ENCODE measurements at regions not wholly inside any gene's neighbourhood (a gene's known extent, or its start where the extent isn't known, plus 50 kb on each side); places are given as distances from the start of the nearest gene placed in this dataset.

DNA sequence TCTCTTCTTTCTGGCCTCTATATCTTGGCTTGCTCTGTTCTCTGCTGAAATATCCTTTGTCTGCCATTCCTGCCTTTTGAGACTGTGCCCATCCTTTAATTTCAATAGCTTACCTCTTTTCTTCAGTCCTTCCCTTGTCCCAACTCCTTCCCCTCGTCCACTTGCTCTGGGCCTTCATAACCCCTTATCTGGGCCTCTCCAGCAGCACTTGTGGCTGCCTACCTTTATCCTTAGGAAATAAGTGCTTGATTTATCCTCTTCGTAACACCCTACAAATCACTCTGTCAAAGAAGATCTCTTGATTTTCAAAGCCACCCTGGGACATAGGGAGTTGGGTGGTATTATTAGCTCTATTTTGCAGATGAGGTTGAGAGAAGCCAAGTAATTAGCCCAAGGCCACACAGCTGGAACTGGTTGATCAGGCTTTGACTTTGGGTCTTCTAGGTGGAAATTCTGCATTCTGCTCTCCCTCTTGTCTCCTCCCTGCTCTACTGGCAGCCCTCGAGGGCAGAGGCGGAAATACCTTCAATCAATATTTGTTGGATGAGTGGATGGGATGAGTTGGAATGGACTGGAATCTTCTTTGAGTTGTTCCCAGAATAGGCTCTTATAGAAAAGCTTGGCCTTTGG is 84.0 kb upstream of the TLE3 start:
- ATAC-seq, result no peak
- DNase-seq, result no peak

DNA sequence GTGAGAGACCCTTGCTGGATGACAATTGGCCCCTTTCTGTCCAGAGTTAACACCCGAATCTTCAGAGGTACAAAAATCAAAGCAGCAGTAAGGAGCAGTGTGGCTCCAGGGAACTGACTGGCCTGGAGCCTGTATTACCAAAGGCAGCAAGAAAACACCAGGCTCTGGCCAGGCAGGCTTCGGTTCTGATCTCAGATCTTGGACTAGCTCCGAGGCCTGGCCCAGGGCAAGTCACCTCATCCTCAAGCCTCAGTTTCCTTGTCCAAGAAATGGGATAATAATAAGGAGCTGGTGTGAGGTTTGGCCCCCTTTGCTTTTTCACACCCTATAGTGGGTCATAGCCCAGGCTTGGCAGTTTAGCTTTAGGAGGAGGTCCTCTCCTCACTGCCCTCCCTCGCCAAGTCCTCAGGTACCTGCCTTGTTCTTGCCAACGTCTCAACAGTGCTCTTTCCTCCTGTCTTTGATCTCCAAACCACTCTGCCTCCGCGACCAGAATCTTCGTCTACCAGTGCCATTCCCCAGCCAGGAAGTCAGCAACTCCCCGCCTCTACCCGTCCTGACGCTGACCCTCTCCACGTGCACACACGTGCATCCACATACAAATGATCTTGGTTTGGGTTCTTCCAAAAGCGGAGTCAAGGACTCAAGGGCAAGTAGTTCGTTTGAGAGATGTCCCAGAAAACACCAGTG is 82.6 kb upstream of the TLE3 start:
- ATAC-seq (no peak), DNase-seq (no peak)

DNA sequence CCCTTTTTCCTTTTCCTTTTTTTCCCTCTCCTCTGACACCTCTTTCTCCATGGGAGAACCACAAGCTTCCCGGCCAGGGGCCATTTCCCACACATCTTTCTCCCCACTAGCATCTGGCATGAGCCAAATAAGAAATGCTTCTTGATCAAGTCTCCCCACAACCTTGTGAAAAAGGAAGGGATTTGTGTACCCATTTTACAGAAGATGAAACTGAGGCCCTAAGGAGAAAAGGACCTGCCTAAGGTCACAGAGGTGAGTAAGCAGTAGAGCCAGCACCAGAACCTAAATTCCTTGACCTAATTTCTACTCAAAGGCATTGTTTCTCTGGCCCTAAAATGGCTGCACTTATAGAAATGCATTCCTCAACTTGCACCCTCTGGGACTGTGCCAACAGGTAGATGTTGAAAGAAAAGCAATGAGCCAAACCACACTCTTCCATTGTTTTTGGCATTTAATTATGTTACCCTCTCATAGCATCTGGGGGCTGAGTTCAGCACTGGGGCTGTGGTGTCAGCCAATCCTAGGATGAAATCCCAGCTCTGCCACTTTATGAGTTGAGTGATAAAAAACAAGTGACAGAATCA is 81.7 kb upstream of the TLE3 start:
- DNase-seq, result no peak

DNA sequence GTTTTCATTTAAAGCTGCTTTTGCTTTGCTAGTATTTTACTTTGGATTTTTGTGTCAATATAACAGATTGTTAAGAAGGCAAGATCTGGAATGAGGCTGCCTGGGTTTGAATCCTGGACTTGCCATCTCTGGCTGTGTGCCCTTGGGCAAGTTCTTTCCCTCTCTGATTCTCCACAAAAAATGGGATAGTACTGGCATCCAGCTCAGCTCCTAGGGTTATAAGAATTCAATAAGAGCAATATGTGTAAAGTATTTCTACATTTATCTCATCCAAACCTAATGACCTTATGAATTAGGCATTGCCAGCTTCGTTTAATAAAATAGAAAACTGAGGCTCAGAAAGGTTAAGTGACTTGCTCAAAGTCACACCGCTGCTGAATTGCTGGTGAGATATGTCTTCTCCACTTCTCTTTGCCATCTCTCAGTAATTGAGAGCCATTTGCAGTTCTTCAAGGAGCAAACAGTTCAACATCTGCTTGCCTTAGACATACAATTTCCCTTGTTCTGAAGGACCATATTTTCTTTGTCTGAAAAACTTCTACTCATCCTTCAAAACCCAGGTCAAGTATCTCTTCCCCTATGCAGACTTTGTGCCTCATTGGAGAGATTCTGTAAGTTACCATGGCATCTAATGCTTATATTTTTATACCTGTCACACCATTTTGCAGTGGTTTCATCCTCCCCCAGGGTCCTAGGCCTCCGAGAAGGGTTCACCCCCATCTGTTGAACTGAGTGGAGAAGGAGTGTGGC is 80.8 kb upstream of the TLE3 start:
- ATAC-seq (no peak), DNase-seq (no peak)

More for the DNA sequence above, 81.7 kb upstream of the TLE3 start:
- ATAC-seq, result no peak

DNA sequence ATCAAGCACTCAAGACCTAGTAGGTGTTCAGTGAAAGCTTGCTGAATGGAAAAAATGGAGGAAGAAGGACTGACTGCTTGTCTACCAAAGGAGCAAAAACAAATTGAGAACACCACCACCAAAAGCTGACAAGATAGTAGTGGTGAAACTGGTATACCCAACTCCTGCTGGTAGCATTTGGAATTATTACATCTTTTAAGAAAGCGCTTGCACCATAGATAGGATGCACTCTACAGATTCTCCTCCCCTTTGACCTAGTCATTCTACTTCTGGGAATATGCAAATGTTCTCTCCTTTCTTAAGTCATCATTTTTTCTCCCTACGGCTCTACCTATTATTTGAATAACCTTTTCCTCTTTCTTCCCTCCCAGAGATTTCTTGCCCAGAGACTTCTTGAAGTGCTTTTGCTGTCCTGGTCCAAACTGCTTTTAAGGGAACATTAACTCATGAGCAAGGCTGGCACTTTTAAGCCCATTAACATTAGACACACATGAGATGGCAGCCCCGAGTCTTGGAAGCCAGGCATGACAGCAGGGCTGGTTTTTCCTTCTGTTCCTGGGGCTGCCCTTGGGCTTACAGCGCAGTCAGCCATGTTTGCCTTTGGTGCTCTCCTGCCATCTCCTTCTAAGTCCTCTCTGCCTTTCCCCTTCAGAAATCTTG is 75.0 kb upstream of the TLE3 start:
- DNase-seq, result no peak
- no peak for ATAC-seq

DNA sequence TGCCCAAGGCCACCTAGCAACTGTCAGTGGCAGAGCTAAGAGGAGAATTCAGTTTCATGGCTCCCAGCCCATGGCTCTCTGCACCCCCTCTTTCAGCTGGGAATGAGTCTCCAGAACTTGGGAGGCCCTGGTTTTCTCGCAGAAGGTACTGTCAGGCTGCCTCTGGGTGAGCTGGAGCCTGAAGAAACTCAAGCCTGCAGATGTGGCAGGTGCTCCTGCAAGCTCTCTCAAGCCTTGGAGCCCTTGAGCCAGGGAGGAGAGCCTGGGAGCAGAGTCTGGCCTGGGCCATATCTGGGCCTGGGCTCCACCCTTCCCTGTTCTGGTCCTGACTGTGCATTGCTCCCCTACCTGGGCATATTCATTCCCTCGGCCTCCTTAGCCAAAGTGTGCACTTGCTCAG is 74.4 kb upstream of the TLE3 start:
- no peak for ATAC-seq

DNA sequence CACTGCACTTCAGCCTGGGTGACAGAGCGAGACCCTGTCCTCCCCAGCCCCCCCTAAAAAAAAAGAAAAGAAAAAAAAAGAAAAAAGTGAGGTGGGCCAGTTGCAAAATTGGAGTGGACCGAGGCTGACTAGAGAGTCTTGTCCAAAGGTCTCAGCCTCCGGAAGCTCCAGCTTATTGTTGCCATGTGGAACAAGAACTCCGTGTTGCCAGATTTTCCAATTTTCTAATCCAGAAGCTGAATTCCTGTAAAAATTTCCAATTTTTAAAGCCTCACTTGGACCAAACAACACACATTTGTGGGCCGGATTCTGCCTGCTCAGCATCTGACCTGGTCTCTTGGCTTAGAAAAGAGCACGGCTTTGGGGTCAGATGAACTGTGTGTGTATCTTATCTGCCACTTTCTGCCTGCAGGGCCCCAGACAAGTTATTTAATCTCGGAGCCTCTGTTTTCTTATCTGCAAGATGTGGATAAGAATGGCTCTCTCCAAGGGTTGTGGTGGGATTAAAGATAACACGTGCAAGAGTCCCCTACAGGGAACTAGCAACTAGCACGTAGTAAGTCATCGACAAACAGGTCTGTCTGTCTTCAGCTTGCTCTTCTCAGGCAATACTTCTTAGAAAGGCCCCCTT is 73.7 kb upstream of the TLE3 start:
- no peak for DNase-seq
- ATAC-seq, result no peak

More for the DNA sequence above, 74.4 kb upstream of the TLE3 start:
- DNase-seq, result no peak

DNA sequence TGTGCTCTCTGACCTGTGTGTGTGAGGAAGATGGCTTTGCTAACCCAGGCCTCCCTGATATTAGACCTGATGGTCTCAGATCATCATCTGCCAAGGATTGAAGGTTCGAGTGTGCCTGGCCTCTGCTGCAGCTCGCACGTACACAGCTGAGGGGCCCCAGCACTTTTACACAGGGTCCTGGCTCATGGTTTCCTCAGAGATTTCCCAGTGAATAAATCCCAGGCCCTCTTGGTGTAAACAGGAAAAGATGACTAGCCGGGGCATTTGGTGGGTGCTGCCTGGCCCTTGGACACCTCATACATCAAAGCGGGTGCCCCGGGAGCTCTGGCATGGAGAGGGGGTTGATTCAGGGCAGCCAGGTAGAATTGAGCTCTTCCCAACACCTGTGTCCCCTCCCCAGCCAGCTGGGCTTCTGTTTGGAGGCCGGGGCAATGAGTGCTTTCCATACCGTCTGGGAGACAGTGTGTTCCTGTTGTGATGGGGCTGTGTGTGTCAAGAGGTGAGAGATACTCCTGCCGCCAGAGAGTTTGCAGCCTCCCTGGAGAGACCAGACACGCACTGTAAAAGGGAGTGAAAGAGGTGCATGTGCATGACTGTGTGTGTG is 72.5 kb upstream of the TLE3 start:
- DNase-seq, result no peak
- ATAC-seq, result no peak

DNA sequence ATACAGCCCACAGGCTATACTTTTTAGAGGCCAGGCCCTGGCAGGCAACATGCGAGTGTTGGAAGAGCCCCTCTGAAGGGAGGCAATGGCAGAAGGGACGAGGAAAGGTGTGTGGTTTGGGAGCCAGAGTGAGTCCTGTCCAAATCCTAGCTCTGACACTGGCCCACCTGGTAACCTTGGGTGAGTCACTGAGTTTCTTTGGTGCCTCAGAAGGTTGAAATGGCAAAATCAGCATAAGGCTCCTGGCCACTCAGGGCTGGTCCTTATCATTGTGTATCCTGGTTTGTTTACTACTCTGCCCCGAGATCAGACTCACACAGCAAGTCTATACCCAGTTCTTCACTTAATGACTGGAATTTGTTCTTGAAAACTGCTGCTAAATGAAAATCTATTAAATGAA is 71.4 kb upstream of the TLE3 start:
- no peak for DNase-seq
- no peak for ATAC-seq

DNA sequence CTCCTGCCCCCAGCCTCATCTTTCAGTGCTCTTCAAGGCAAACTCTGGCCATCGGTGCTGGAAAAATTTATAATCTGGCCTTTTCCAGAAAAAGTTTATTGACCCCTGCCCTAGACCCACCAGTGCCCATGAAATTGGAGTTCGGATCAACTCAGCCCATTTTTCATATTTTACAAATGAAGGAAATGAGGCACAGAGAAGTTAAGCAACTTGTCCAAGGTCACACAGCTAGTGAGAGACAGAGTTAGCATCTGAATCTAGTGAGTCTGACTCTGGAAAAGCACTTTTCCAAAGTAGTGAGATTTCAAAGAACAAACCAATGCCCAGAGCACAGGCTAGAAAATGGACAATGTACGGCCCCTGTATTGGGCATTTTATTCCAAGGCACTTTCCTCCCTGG is 69.4 kb upstream of the TLE3 start:
- ATAC-seq (no peak), DNase-seq (no peak)

DNA sequence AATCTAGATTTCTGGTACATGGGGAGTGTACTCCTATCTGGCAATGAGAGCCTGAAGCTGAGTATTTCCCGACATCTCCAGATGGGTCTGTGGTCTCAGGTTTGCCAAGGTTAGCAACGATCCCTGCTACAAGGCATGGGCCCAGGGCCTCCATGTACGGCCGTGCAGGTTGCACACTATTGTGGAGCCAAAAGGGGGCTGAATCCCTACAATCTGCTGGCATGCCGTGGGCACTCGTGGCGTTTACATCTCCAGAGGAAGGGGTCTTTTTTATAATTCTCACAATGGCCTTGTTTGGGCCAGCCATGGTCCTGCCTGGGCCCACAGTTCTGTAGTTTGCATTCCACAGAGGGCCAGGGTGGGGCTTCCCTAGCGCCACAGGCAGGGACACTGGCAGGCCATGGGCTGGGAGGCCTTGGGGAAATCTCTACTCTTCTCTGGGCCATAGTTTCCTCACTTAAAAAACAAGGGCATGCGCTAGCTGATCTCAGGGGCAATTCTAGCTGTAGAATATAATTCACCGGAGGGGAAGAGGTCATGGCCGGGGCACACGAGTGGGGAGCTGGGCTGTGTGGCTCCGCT is 68.9 kb upstream of the TLE3 start:
- ATAC-seq (no peak), DNase-seq (no peak)

DNA sequence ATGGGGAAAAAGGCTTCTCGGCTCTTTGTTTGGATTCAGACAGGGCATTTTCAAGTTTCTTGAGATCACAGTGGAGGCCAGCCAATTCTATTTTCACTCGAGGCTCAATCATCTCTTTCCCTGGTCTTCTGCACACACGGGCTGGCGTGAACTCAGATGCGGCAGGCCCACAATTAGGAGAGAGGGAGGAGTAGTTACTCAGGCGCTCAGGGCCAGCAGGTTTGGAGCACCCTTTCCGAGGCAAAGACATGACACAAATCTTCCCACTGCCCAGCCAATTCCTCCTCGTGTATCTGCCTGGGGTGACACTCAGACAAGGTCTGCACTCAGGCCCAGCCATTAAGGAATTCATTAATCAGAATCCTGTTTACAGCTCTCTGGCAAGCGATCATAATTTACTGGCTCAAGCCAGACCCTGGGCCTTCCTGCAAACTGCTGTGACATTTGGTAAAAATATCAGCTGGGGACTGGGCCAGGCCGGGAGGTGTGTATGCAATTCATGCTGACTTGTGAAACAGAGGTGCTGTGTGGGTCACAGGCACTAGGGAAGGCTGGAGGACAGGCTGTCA is 68.1 kb upstream of the TLE3 start:
- no peak for ATAC-seq
- no peak for DNase-seq

DNA sequence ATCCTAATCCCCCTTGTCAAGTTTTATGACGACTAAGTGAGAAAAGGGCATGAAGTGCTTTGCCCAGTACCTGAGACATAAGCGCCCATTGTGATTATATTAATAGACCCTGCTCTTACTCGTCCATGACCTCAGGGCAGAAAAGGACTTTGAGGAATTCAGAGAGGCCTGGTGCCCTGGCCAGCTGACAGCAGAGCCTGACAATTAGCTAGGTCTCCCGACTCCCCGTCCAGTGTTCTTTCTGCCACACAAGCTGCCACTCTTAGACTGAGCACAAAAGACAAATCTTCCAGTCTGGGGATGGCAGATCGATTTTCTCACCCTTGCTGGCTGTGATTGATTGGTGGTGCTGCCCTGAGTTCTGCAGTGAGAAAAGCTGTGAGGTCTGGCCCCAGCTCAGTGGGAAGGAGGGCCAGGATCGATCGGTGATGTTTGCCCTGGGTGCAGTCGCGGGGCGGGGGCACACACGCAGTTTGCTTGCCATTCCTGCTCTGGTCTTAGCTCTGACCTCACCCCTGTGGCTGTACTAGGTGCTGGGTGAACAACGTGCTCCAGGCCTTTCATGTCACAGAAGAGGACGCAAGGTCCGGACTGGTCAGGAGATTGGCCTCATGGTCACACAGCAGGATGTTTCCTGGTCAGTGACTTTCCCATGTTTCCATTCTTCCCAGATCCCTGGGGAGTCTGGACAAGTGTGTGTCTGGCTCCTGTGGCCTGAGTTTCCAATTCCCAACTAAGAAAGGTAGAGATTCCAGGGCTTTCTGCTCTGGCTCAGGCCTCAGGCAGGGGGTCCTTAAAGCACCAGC is 67.4 kb upstream of the TLE3 start:
- no peak for DNase-seq
- no peak for ATAC-seq

DNA sequence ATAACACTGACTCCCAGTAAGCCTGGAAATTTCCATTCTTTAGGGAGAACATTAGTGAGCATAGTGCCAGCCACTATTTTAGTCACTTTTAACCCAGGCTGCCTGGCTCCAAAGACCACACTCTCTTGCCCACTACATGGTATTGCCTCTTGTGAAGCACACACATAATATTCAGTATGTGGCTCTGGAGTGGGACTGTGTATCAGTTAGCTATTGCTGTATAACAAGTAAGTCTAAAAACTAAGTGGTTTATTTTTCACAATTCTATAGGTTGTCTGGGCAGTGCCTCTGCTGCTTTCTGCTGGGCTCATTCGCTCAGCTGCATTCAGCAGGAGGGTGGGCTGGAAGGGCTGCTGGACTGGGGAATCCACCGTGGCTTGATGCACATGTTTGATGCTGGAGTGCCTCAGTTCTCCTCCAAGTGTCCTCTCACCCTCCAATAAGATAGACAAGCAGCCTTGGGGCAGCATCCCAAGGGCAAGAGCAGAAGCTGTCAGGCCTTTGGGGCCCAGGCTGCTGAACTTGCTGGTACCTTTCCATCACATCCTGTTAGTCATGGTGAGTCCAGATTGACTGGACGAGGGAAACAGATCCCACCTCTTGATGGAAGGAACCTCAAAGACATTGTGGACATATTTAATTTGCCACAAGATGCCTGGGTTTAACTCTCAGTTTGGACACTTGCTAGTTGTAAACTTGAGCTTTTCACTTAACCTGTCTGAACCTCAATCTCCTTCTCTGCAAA is 66.6 kb upstream of the TLE3 start:
- DNase-seq (no peak), ATAC-seq (no peak)

DNA sequence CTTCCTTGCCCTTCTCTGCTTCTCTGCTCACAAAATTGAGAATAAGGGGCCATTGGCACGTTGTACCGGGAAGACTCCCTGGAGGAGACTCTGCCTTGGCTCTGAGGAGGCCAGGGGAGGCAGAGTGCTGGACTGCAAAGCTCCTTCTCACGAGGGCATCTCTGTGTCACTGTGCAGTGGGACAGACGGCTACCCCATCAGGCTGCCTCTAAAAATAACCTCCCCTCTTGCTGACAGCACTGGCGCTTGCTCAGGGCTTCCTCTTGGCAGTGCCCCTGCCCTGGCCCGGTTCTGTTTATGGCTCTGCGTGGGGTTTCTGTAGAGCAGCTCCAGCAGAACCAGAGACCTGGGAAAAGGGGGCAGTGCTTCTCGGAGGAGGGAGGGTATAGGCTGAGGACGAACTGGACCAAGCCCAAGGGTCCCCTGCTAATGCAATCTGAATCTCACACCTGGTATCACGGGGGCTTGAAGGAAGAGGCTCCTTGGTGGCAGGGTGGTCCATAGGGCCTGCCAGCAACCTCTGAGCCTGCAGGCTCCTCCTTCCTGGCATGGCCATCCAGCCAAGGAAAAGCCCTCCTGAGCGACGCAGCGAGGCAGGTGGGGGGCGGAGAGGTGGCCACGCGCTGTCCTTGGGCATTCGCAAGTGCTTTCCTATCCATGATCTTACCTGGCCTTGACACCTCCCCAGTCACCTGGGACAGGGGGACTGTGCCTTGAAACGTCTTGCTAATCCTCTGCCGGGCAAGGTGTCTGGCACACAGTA is 63.3 kb upstream of the TLE3 start:
- ATAC-seq (no peak), DNase-seq (no peak)

DNA sequence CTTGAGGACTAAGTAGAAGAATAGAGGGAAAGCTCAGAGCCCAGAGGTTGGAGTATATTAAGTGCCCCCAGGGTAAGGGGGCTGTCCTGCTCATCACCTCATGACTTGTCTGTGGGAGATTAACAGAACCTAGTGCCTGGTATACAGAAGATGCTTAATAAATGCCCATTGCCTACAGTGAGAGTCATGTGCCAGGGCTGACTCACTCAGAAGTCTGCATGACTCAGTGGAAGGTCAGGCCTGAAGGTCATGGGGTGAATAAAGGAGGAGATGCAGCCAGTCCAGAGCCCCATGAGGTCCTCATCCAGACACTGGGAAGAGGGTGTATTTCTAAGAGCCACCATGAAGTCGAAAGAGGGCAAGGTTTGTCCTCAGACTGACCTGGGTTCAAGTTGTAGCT is 62.5 kb upstream of the TLE3 start:
- ATAC-seq (peak; percentile 79), DNase-seq (no peak)

DNA sequence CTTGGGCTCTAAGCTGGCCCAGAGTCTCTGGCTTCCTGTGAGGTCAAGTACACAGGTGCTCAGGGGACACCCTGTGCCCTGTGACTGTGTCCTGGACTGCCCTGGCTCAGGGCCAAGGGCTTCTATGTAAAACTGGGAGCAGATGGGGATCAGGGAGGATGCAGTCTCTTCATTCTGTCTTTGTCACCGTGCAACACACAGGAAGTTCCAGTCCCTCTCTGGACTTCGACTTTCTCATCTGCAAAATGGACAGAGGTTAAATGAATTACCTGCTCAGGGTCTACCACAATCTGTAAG is 61.9 kb upstream of the TLE3 start:
- ATAC-seq (no peak), DNase-seq (no peak)

DNA sequence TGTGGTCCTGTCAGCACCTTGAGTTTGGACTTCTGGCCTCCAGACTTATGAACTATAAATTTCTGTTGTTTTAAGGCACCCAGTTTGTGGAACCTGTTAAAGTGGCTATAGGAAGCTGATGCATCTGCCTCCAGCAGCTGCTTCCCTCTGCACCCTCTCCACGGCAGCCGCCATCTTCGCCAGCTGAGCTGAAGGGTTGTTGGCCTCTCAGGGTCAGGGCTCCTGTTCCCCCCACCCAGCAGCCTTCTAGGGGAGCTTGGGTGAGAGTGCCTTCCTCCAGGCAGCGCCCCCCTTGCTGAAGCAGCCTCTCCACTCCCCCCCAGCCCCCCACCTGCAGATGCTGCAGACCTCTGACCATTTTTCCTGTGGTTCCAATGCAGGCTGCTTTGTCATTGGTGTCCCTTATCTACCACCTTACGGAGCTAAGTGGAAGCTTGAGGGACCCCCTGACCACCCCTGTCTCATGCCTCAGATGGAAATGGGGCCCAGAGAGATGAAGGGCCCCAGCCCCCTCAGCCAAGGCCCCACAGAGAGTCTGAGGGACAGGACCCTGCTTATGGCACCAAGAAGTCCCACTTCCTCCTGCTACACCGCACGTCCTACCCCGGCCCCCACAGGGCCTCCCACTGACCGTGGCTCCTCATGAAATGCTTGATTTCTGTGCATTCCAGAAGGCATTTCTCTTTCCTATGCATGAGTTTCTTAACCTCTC is 61.4 kb upstream of the TLE3 start:
- ATAC-seq (no peak), DNase-seq (no peak)
